Fibroblast of lung (primary cell): ENCODE measurements at regions not wholly inside any gene's neighbourhood (a gene's known extent, or its start where the extent isn't known, plus 50 kb on each side); places are given as distances from the start of the nearest gene placed in this dataset.

Source experiments
- DNase-seq, 2 donors: peaks; one replicate each; pipeline versions ENCODE4 v3.0.0 to v3.0.0-alpha.2; 2010; ENCODE audit warnings: low read depth in 2 of 2
- H2AFZ ChIP-seq: 2 replicates; pipeline ENCODE4 v1.5.1; 2012; ENCODE audit warnings: low read length, control low read depth, inconsistent platforms
- H3K27ac ChIP-seq: 2 replicates; pipeline ENCODE4 v1.5.1; 2011; ENCODE audit warnings: low read length, control low read depth; ENCODE audit not compliant: insufficient read depth
- H3K27me3 ChIP-seq: 2 replicates; pipeline ENCODE4 v1.5.1; 2011; ENCODE audit warnings: mild to moderate bottlenecking, low read length; ENCODE audit not compliant: control insufficient read depth, insufficient read depth
- H3K36me3 ChIP-seq: 2 replicates; pipeline ENCODE4 v1.5.1; 2011; ENCODE audit warnings: low read length; ENCODE audit not compliant: control insufficient read depth, insufficient read depth
- H3K4me1 ChIP-seq: 2 replicates; pipeline ENCODE4 v1.5.1; 2011; ENCODE audit warnings: low read length; ENCODE audit not compliant: control insufficient read depth, insufficient read depth; ENCODE audit errors: extremely low read depth
- H3K4me2 ChIP-seq: 2 replicates; pipeline ENCODE4 v1.5.1; 2011; ENCODE audit warnings: low read length, control low read depth; ENCODE audit not compliant: insufficient read depth; ENCODE audit errors: extremely low read depth
- H3K4me3 ChIP-seq, 4 experiments: fragments of 200-600 bp in 1 of 4; sonication (generic) in 1 of 4; replicated peaks in 1 of 4; 2 replicates each; pipeline ENCODE4 v1.5.1; 2011 to 2016; ENCODE audit warnings: low read length in 4 of 4, low read depth in 3 of 4, mild to moderate bottlenecking in 3 of 4, control low read depth in 2 of 4, inconsistent platforms in 1 of 4, mixed read lengths in 1 of 4; ENCODE audit not compliant: insufficient read depth in 1 of 4; ENCODE audit errors: control extremely low read depth in 1 of 4
- H3K79me2 ChIP-seq: 2 replicates; pipeline ENCODE4 v1.5.1; 2012; ENCODE audit warnings: mild to moderate bottlenecking, low read length, inconsistent platforms; ENCODE audit not compliant: control insufficient read depth, insufficient read depth
- H3K9ac ChIP-seq: 2 replicates; pipeline ENCODE4 v1.5.1; 2011; ENCODE audit warnings: mild to moderate bottlenecking, low read length, control low read depth; ENCODE audit not compliant: insufficient read depth
- H3K9me3 ChIP-seq: 2 replicates; pipeline ENCODE4 v1.5.1; 2012; ENCODE audit warnings: low read depth, low read length; ENCODE audit not compliant: control insufficient read depth, insufficient read depth
- H4K20me1 ChIP-seq: 2 replicates; pipeline ENCODE4 v1.5.1; 2011; ENCODE audit warnings: low read length; ENCODE audit not compliant: control insufficient read depth, insufficient read depth; ENCODE audit errors: extremely low read depth
- EZH2 ChIP-seq: IDR thresholded peaks from 2 replicates; pipeline ENCODE4 v1.5.1; 2012; ENCODE audit warnings: low read length, control low read depth, mild to moderate bottlenecking; ENCODE audit errors: missing control alignments
- TF ChIP-seq, protein P1 (sequence below), 2 donors: IDR thresholded peaks in 1 of 2; conservative IDR thresholded peaks in 1 of 2; 1 replicate in 1 of 2; 2 replicates in 1 of 2; pipeline ENCODE4 v1.5.1; 2011 to 2012; ENCODE audit warnings: low read length in 2 of 2, control low read depth in 1 of 2, inconsistent platforms in 1 of 2, low read depth in 1 of 2, mild to moderate bottlenecking in 1 of 2

DNA sequence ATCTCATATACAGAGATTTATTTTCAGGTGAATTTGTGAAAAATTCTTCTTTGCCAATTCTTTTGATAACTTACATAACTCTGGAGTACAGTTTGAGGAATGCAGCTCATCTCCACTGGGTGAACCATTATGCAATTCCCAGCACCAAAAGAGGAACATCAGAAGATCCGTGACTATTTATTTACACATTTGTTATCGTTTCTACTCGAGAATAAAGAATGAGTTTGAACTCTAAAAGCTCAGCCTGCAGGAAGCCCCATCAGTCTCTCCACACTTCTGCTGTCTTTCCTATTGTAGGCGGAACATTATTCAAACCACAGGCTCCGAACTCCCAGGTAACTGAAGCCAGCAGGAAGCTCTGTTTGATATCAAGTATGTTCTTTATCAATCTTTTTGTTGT, 95.9 kb upstream of the IFNGR1 start:
- Histone ChIP-seq H3K27ac (no peak overlapping the region), H3K4me1 (no peaks in the 10 kb centered on the region), H3K4me2 (no peak overlapping the region), H2AFZ (peak overlapping the region; percentile 16), H3K9ac (no peak overlapping the region), H3K9me3 (no peaks in the 10 kb centered on the region), H3K79me2 (no peaks in the 10 kb centered on the region), H3K27me3 (no peaks in the 10 kb centered on the region), H4K20me1 (no peaks in the 10 kb centered on the region), H3K36me3 (no peaks in the 10 kb centered on the region), H3K4me3 (no peak overlapping the region)
- TF ChIP-seq, protein P1, sequence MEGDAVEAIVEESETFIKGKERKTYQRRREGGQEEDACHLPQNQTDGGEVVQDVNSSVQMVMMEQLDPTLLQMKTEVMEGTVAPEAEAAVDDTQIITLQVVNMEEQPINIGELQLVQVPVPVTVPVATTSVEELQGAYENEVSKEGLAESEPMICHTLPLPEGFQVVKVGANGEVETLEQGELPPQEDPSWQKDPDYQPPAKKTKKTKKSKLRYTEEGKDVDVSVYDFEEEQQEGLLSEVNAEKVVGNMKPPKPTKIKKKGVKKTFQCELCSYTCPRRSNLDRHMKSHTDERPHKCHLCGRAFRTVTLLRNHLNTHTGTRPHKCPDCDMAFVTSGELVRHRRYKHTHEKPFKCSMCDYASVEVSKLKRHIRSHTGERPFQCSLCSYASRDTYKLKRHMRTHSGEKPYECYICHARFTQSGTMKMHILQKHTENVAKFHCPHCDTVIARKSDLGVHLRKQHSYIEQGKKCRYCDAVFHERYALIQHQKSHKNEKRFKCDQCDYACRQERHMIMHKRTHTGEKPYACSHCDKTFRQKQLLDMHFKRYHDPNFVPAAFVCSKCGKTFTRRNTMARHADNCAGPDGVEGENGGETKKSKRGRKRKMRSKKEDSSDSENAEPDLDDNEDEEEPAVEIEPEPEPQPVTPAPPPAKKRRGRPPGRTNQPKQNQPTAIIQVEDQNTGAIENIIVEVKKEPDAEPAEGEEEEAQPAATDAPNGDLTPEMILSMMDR (conservative IDR thresholded peaks at IDR 0.05 in 1 of 2, IDR thresholded peaks at IDR 0.05 in 1 of 2; ENCODE audit: low read depth in 1 of 2, low read length in 2 of 2) = no peak
- DNase-seq = no peak

DNA sequence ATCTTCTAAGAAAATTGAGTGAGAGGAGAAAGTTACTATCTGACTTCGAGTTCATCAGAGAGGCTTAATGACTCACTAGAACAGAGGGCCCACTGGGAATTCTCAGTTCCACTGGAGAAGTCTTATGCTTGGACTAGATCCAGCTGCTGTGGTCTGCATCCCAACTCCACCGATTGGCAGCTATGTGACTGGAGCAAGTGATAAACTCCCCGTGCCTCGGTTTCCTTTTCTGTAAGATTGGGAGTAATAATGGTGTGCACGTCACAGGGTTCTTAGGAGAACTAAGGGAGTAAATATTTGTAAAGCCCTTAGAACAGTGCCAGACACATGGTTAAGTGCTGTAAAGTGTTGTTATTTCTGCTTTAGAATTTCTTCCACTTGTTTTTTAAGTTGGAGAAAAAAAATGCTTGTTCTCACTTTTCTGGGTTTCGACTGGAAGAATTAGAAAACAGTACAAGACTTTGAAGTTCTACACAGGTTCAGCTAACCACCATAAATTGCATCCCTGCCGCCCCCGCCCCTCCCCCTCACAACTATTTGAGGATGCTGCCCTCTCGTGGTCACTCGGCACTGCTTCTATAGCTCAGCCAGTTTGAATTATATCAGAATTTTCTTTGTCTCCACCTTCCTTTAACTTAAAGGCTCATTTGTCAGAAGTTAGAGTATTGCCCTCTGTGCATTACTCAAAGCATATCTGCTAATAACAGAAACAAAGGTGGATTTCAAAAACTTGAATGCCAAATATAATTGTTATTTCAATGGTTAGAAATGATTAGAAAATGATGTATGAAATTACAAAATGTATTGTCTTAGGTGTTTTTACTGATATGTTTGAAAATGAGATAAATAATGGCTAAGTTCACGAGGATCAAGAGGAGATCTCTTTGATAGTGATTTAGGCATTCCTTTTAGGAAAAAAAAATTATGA, 95.0 kb upstream of the IFNGR1 start:
- TF ChIP-seq, protein P1 (conservative IDR thresholded peaks at IDR 0.05 in 1 of 2, IDR thresholded peaks at IDR 0.05 in 1 of 2; ENCODE audit: low read depth in 1 of 2, low read length in 2 of 2) = peak; percentile 86 to 87
- TF ChIP-seq EZH2 = no peak
- no peaks in the 10 kb centered on the region for H3K79me2 ChIP-seq
- no peaks in the 10 kb centered on the region for H3K36me3 ChIP-seq
- no peak overlapping the region for H3K9ac ChIP-seq
- no peaks in the 10 kb centered on the region for H3K27me3 ChIP-seq
- H3K27ac ChIP-seq = no peak overlapping the region
- H3K9me3 ChIP-seq = no peaks in the 10 kb centered on the region
- peak; percentile 64 to 79 for DNase-seq
- H2AFZ ChIP-seq = no peak overlapping the region
- no peaks in the 10 kb centered on the region for H4K20me1 ChIP-seq
- H3K4me3 ChIP-seq = peak overlapping the region in 1 of 4 experiments; percentile 11
- peaks cover 2% of the 10 kb centered on the region for H3K4me1 ChIP-seq
- no peak overlapping the region for H3K4me2 ChIP-seq

DNA sequence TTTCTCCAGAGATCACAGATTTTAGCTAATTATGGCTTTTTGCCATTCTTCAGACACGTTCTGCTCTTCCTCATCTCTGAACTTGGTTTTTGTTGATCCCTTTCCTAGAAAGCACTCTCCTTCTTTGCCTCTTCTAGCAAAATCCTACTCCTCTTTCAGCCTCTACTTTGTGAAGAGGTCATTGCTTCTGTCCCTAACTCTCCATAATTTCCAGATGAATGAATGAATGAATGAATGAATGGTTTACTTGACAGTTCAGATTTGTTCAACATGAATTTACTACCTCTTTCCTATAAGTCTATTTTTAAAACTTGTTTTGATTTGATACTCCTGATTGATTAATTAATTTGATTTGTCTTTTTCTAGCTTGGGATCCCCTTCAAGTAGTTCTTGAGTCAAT, 94.0 kb upstream of the IFNGR1 start:
- Histone ChIP-seq H3K27ac (no peak overlapping the region), H3K4me3 (no peak overlapping the region), H4K20me1 (no peaks in the 10 kb centered on the region), H3K4me2 (no peak overlapping the region), H3K9me3 (no peaks in the 10 kb centered on the region), H3K4me1 (peaks cover 3% of the 10 kb centered on the region), H3K27me3 (no peaks in the 10 kb centered on the region), H3K36me3 (no peaks in the 10 kb centered on the region), H3K9ac (no peak overlapping the region), H2AFZ (no peak overlapping the region), H3K79me2 (no peaks in the 10 kb centered on the region)
- DNase-seq = no peak
- TF ChIP-seq, protein P1 (conservative IDR thresholded peaks at IDR 0.05 in 1 of 2, IDR thresholded peaks at IDR 0.05 in 1 of 2; ENCODE audit: low read depth in 1 of 2, low read length in 2 of 2) = no peak
- TF ChIP-seq EZH2 = no peak
